ENCODE measurements at regions not wholly inside any gene's neighbourhood (a gene's known extent, or its start where the extent isn't known, plus 50 kb on each side); places are given as distances from the start of the nearest gene placed in this dataset.

GRCh38 chr13:64793592-64793991 lies 2436.5 kb downstream of the PCDH9 start:
- no peak for ATAC-seq (ENCODE audit: insufficient number of reproducible peaks, low FRiP score, low read depth)
- Histone ChIP-seq H3K9me3 (no peaks in the 10 kb centered on the region), H3K4me3 (no peak overlapping the region), H3K27me3 (replicated peaks; ENCODE audit: insufficient read depth) (no peaks in the 10 kb centered on the region), H3K4me1 (ENCODE audit: control insufficient read depth in 1 of 2, low read depth in 2 of 2) (no peaks in the 10 kb centered on the region), H3K27ac (no peak overlapping the region), H3K36me3 (no peaks in the 10 kb centered on the region)
- TF ChIP-seq, protein P1, sequence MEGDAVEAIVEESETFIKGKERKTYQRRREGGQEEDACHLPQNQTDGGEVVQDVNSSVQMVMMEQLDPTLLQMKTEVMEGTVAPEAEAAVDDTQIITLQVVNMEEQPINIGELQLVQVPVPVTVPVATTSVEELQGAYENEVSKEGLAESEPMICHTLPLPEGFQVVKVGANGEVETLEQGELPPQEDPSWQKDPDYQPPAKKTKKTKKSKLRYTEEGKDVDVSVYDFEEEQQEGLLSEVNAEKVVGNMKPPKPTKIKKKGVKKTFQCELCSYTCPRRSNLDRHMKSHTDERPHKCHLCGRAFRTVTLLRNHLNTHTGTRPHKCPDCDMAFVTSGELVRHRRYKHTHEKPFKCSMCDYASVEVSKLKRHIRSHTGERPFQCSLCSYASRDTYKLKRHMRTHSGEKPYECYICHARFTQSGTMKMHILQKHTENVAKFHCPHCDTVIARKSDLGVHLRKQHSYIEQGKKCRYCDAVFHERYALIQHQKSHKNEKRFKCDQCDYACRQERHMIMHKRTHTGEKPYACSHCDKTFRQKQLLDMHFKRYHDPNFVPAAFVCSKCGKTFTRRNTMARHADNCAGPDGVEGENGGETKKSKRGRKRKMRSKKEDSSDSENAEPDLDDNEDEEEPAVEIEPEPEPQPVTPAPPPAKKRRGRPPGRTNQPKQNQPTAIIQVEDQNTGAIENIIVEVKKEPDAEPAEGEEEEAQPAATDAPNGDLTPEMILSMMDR (IDR thresholded peaks at IDR 0.05), result no peak
- no peak for DNase-seq (ENCODE audit: low spot score)

DNA sequence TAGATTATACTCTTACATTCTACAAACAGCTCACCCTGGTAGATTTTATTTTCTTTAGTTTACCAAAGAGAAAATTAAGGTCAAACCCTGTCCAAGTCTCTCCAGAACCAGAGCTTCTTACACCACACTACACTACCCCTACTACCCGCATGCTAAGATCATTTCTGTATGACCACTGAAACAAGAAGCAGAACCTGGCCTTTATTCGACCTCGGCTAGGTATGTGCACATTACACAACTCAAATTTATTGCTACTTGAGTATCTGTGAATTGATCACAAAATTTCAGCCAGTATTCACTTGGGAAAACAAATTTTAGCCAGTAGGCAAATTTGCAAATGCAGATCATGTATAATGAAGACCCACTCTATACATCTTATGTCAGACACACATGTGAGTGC lies 2437.0 kb downstream of the PCDH9 start:
- no peaks in the 10 kb centered on the region for H3K9me3 ChIP-seq
- no peak for ATAC-seq (ENCODE audit: insufficient number of reproducible peaks, low FRiP score, low read depth)
- DNase-seq (ENCODE audit: low spot score), result no peak

DNA sequence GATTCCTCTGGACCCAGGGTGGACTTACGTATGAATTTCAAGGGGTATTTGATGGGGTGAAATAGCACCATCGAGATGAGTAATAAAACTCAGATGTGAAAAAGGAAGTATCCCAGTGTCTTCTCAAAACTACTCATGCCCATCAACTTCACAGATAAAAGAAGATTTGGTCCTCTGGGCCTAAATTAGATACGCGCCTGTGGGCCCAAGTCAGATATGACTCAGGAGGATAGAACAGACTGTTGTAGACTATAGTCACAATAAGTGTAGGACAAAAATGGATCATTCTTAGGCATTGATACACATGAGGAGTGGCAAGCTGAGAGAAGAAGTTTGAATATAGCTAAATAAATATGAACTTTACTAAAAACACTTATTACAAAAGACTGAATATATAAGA lies 2438.8 kb downstream of the PCDH9 start:
- Histone ChIP-seq H3K36me3 (no peaks in the 10 kb centered on the region), H3K4me3 (no peak overlapping the region), H3K4me1 (ENCODE audit: control insufficient read depth in 1 of 2, low read depth in 2 of 2) (no peaks in the 10 kb centered on the region), H3K9me3 (no peaks in the 10 kb centered on the region), H3K27ac (no peak overlapping the region), H3K27me3 (replicated peaks; ENCODE audit: insufficient read depth) (no peaks in the 10 kb centered on the region)
- ATAC-seq (ENCODE audit: insufficient number of reproducible peaks, low FRiP score, low read depth), result no peak
- DNase-seq (ENCODE audit: low spot score), result no peak
- TF ChIP-seq, protein P1 (IDR thresholded peaks at IDR 0.05), result no peak

More for the DNA sequence above, 2437.0 kb downstream of the PCDH9 start:
- no peaks in the 10 kb centered on the region for H3K4me1 ChIP-seq (ENCODE audit: control insufficient read depth in 1 of 2, low read depth in 2 of 2)
- TF ChIP-seq, protein P1 (IDR thresholded peaks at IDR 0.05), result no peak
- H3K4me3 ChIP-seq, result no peak overlapping the region
- no peaks in the 10 kb centered on the region for H3K27me3 ChIP-seq (replicated peaks; ENCODE audit: insufficient read depth)
- H3K36me3 ChIP-seq, result no peaks in the 10 kb centered on the region
- no peak overlapping the region for H3K27ac ChIP-seq

DNA sequence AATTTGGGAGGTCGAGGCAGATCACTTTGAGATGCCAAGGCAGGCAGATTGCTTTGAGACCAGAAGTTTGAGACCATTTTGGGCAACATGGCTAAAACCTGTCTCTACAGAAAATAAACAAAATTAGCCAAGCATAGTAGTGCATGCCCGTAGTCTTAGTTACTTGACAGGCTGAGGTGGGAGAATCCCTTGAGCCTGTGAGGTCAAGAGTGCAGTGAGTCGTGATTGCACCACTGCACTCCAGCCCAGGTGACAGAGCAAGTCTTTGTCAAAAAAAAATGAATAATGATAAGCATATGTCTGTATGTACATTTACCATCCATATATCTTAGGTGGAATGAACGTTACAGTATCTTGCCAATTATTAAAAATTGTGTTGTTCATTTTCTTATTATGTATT lies 2447.7 kb downstream of the PCDH9 start:
- DNase-seq (ENCODE audit: low spot score), result no peak
- no peak for ATAC-seq (ENCODE audit: insufficient number of reproducible peaks, low FRiP score, low read depth)
- Histone ChIP-seq H3K9me3 (no peaks in the 10 kb centered on the region), H3K36me3 (no peaks in the 10 kb centered on the region), H3K4me1 (ENCODE audit: control insufficient read depth in 1 of 2, low read depth in 2 of 2) (no peaks in the 10 kb centered on the region), H3K4me3 (no peak overlapping the region), H3K27ac (no peak overlapping the region), H3K27me3 (replicated peaks; ENCODE audit: insufficient read depth) (no peaks in the 10 kb centered on the region)
- TF ChIP-seq, protein P1 (IDR thresholded peaks at IDR 0.05), result no peak

- Histone ChIP-seq H3K27ac (no peak overlapping the region), H3K9me3 (no peaks in the 10 kb centered on the region), H3K4me1 (ENCODE audit: control insufficient read depth in 1 of 2, low read depth in 2 of 2) (no peaks in the 10 kb centered on the region), H3K4me3 (no peak overlapping the region), H3K36me3 (no peaks in the 10 kb centered on the region), H3K27me3 (replicated peaks; ENCODE audit: insufficient read depth) (no peaks in the 10 kb centered on the region)
- TF ChIP-seq, protein P1 (IDR thresholded peaks at IDR 0.05), result no peak
- no peak for ATAC-seq (ENCODE audit: insufficient number of reproducible peaks, low FRiP score, low read depth)
- no peak for DNase-seq (ENCODE audit: low spot score)
These were observed 2452.1 kb downstream of the PCDH9 start for GRCh38 chr13:64778002-64778401.
